Stimulated activated CD4-positive, alpha-beta T cell treated with anti-CD3 and anti-CD28 coated beads, TNF-alpha, amount 100 ng/mL, for 4 hours (primary cell): ENCODE measurements at regions not wholly inside any gene's neighbourhood (a gene's known extent, or its start where the extent isn't known, plus 50 kb on each side); places are given as distances from the start of the nearest gene placed in this dataset.
"Not testable (repeated sequence)": the region's sequence is repeated elsewhere in the genome, so short reads cannot be mapped to it uniquely, and the experiment has no call there.

Experiments
- DNase-seq, 3 experiments: peaks; one replicate each; pipeline ENCODE4 v3.0.0-alpha.2; 2020; ENCODE audit warnings: low read depth in 3 of 3

- no peak for DNase-seq
These were observed 1585.5 kb upstream of the LRRTM3 start for GRCh38 chr10:65340340-65340739.

- DNase-seq, result no peak
These were observed 1584.4 kb upstream of the LRRTM3 start for GRCh38 chr10:65341323-65341925.

GRCh38 chr10:65342245-65342644 lies 1583.6 kb upstream of the LRRTM3 start:
- DNase-seq, result no peak

GRCh38 chr10:65346466-65346865 lies 1579.4 kb upstream of the LRRTM3 start:
- DNase-seq, result no peak

- DNase-seq, result no peak
These were observed 1577.2 kb upstream of the LRRTM3 start for GRCh38 chr10:65348637-65349036.

- no peak for DNase-seq
These were observed 1575.2 kb upstream of the LRRTM3 start for GRCh38 chr10:65350611-65351010.

GRCh38 chr10:65355141-65355680 lies 1570.6 kb upstream of the LRRTM3 start:
- no peak for DNase-seq

GRCh38 chr10:65358565-65358964 lies 1567.3 kb upstream of the LRRTM3 start:
- no peak for DNase-seq

- no peak for DNase-seq
These were observed 1565.3 kb upstream of the LRRTM3 start for GRCh38 chr10:65360497-65360896.

- no peak for DNase-seq
These were observed 1560.0 kb upstream of the LRRTM3 start for GRCh38 chr10:65365878-65366277.

GRCh38 chr10:65367706-65368105 lies 1558.1 kb upstream of the LRRTM3 start:
- DNase-seq, result no peak

- DNase-seq, result no peak
These were observed 1550.3 kb upstream of the LRRTM3 start for GRCh38 chr10:65375528-65375927.

GRCh38 chr10:65377687-65378086 lies 1548.1 kb upstream of the LRRTM3 start:
- no peak for DNase-seq

GRCh38 chr10:65394502-65395297 lies 1531.1 kb upstream of the LRRTM3 start:
- DNase-seq, result no peak

GRCh38 chr10:65395631-65396030 lies 1530.2 kb upstream of the LRRTM3 start:
- DNase-seq, result no peak

- no peak for DNase-seq
These were observed 1528.8 kb upstream of the LRRTM3 start for GRCh38 chr10:65396997-65397396.

GRCh38 chr10:65408401-65408800 lies 1517.4 kb upstream of the LRRTM3 start:
- DNase-seq, result no peak

- no peak for DNase-seq
These were observed 1512.8 kb upstream of the LRRTM3 start for GRCh38 chr10:65413001-65413400.

GRCh38 chr10:65415318-65415717 lies 1510.5 kb upstream of the LRRTM3 start:
- DNase-seq, result no peak

- DNase-seq, result no peak
These were observed 1509.7 kb upstream of the LRRTM3 start for GRCh38 chr10:65416094-65416493.

GRCh38 chr10:65419629-65420028 lies 1506.2 kb upstream of the LRRTM3 start:
- DNase-seq, result no peak

- no peak for DNase-seq
These were observed 1502.8 kb upstream of the LRRTM3 start for GRCh38 chr10:65423043-65423442.

GRCh38 chr10:65429381-65429780 lies 1496.5 kb upstream of the LRRTM3 start:
- not testable (repeated sequence) for DNase-seq
